NCI-H2107 treated with DMSO at 0.1 percent for 48 hours (cell line): ENCODE measurements at regions not wholly inside any gene's neighbourhood (a gene's known extent, or its start where the extent isn't known, plus 50 kb on each side); places are given as distances from the start of the nearest gene placed in this dataset.
A peak's percentile ranks its signal among the peaks of the same experiment; 100 is the strongest.

Source experiments
- DNase-seq: peaks from one replicate; lab custom pipeline; 2025; ENCODE audit not compliant: unreplicated experiment; lab: John Stamatoyannopoulos, UW

DNA sequence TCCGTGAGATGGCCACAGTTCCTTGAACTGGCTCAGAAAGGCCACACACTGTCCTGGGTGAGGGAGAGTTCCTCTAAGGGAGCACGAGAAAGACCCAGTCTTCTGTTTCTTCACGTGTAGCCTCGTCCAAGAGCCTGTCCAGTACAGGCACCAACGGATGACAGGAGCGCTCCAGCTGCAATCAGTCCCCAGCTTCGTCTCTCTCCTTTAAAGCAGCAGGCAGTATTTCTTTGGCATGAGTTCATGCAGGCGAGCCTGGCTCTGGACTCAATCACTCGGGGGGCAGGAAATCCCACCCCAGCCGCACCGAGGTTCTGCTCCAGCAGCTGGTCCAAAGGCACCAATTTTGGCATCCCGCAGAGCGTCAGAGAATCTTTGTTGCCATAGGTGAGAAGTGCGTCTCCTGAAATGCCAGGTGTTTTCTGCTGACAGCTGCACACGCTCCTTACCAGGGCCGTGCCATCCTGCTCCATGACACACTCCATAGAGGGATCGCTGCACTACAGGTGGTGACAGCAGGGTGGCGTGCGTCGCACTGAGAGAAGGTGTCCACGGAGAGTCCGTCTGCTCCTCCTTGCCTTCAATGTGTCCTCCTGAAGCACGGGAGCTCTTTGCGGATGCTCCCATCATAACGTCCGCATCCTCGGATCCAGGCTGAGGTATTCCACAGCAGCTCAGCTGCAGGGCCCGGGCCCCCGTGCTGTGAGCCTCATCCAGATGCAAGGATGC is 59.6 kb upstream of the AFDN start:
- DNase-seq: peak; percentile 29

GRCh38 chr6:167767715-167768107 is 59.0 kb upstream of the AFDN start:
- DNase-seq: no peak

DNA sequence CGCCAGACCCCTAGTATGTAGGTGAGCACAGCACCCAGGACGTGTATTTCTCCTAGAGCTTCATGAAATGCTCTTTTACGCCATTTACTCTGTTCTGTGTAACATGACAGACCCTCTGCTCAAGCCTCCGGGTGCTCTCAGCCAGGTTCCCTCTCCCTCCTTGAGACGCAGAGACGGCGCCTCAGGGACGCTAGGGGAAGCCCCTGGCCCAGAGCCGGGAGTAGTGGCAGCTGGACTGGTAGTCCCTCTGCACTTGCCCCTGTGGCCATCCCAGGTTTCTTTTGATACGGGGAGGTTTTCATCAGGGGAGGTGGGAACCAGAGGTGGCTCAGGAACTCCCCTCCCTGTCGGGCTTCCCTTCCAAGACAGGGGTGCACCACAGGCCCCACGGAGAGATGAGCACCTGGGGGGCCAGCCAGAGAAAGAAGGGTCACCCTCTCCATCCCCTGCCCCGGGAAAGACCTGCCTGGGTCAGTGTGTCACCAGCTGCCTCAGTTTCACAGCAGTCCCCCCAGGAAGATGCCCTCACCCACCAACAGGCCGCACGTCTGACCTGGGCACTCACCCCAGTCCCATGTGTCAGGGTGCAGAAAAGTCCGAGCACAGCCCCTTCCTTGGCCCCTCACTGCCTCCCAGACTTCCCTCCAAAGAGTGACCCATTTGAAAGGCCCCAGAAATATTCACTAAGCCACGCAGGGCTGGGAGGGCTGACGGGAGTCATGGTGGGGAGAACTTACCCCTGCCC is 58.1 kb upstream of the AFDN start:
- DNase-seq: no peak

DNA sequence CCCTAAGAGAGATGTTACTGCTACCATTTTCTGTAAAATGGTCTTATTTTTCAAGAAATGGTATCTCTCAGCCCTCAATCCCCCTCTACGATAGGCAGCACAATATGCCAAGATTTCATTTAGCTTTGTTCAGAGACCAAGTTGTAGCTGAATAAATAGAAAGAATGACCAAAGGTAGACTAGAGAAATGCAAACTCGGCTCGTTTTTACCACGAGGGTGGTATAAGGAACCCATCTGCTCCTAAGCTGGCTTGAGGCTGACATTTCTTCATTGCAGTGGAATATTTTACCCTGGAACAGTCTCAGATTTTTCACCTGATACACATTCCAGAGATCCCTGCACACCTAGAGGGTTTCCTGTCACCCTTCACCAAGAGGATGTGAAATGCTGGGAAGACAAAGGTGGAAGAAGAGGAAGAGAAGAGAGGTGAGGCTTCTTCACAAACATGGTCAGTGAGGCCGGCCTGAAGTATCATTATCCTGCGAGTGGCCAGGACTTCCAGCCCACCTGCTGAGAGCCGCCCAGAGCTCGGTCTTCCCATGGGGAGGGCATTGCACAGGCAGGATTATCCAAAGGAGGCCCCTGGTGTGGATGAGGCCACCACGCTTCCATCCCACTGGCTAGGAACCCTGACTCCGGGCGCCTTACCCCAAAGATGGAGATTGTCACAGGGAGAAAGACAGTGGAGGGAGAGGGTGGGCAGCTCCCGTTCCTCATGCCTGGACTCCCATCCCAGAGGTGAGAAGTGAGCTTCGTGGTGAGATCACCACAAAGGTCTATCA is 57.1 kb upstream of the AFDN start:
- DNase-seq: no peak

- DNase-seq: no peak
Measured at GRCh38 chr6:167770291-167770955, 56.3 kb upstream of the AFDN start.

DNA sequence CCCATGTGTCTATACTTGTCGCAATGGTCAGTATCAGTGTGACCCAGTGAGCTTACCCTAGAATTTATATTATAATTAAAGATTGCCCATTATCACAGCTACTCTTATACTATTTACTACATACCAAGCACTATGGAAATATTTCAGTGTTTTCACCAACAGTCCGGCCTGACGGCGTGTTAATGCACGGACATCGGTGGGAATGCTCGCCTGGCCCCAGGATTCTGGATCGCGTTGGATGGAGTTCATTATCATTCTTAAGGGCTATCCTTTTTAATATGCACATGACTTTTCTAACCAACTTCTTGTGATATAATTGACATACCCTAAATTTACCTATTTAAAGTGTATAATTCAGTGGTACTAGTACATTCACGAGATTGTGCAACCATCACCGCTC is 51.8 kb upstream of the AFDN start:
- DNase-seq: no peak

DNA sequence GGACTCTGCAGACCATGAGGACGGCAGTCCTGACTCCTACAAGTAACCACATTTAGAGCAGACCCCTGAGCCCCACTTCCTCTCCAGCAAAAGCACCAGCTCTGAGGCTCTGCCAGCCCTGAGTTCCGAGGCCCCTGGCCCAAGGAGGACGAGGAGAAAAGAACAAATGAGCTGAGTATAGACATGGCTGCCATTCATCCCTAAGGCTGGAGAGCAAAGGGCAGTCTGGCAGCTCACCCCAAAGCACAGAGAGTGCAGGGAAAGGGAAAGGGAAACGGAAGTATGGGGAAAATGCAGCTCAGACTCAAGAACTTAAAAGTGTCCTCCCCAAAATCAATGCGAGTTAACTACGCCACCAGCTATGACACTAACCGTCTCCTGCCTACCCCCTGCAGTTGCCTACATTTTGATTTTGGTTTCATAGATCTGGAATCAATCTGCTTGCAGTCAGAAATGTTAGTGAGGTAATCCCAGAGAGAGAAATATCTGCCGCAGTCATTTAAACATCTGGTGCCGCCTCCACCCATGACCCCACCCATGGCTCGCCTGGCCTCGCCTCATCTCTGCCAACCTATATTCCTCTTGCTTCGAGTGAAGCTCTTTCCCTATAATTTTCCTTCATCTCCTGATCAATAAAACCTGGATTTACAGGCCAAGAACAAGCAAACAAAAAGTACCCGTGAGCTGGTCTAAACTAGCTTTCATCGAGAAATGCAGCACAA is 49.6 kb upstream of the AFDN start:
- no peak for DNase-seq
